Activated CD4-positive, alpha-beta memory T cell treated with anti-CD3 and anti-CD28 coated beads for 36 hours (primary cell): ENCODE measurements at regions not wholly inside any gene's neighbourhood (a gene's known extent, or its start where the extent isn't known, plus 50 kb on each side); places are given as distances from the start of the nearest gene placed in this dataset.
"Not testable (repeated sequence)": the region's sequence is repeated elsewhere in the genome, so short reads cannot be mapped to it uniquely, and the experiment has no call there.

Source experiments
- CTCF ChIA-PET: fragments of 350-600 bp; sonication (Branson Sonifier 250); formaldehyde crosslinking; loops from one replicate; lab custom pipeline; 2021; ENCODE audit warnings: antibody characterized with exemption, inconsistent platforms; lab: Charles Lee
- POLR2A ChIA-PET: fragments of 350-600 bp; sonication (Branson Sonifier 250); formaldehyde crosslinking; loops from one replicate; lab custom pipeline; 2021; ENCODE audit warnings: antibody characterized with exemption; lab: Charles Lee
- DNase-seq: peaks from one replicate; pipeline ENCODE4 v3.0.0-alpha.2; 2020
- H3K27ac Mint-ChIP-seq: one replicate; pipeline ENCODE4 v1.8.0; 2021; ENCODE audit warnings: mixed read lengths
- H3K27me3 Mint-ChIP-seq: one replicate; pipeline ENCODE4 v1.8.0; 2021; ENCODE audit warnings: mixed read lengths
- H3K36me3 Mint-ChIP-seq: one replicate; pipeline ENCODE4 v1.8.0; 2021; ENCODE audit warnings: mixed read lengths
- H3K4me1 Mint-ChIP-seq: one replicate; pipeline ENCODE4 v1.8.0; 2021; ENCODE audit warnings: low read depth, mixed read lengths
- H3K4me3 Mint-ChIP-seq: one replicate; pipeline ENCODE4 v1.8.0; 2021; ENCODE audit warnings: mild to moderate bottlenecking, mixed read lengths
- H3K9me3 Mint-ChIP-seq: one replicate; pipeline ENCODE4 v1.8.0; 2021; ENCODE audit warnings: mixed read lengths
- intact Hi-C: fragments of 100-400 bp; cut with micrococcal nuclease; formaldehyde crosslinking; loops from one replicate; pipeline ENCODE4 v1.15.1; 2023

GRCh38 chr1:228937851-228938536 lies 202.7 kb downstream of the RHOU start:
- Mint-ChIP-seq H3K27me3 (no peaks in the 10 kb centered on the region), H3K9me3 (no peaks in the 10 kb centered on the region), H3K4me3 (no peak overlapping the region), H3K4me1 (peaks cover 8% of the 10 kb centered on the region), H3K27ac (no peak overlapping the region), H3K36me3 (no peaks in the 10 kb centered on the region)
- ChIA-PET POLR2A (no interaction called here), CTCF (no interaction called here)
- DNase-seq: no peak
- intact Hi-C loops: no loop called here

- H3K9me3 Mint-ChIP-seq: no peaks in the 10 kb centered on the region
- no peak overlapping the region for H3K27ac Mint-ChIP-seq
- intact Hi-C loops: no loop called here
- DNase-seq: no peak
- ChIA-PET POLR2A (no interaction called here), CTCF (no interaction called here)
- H3K36me3 Mint-ChIP-seq: no peaks in the 10 kb centered on the region
- peaks cover 8% of the 10 kb centered on the region for H3K4me1 Mint-ChIP-seq
- H3K4me3 Mint-ChIP-seq: no peak overlapping the region
- no peaks in the 10 kb centered on the region for H3K27me3 Mint-ChIP-seq
These were observed 203.2 kb downstream of the RHOU start for GRCh38 chr1:228938537-228938901.

DNA sequence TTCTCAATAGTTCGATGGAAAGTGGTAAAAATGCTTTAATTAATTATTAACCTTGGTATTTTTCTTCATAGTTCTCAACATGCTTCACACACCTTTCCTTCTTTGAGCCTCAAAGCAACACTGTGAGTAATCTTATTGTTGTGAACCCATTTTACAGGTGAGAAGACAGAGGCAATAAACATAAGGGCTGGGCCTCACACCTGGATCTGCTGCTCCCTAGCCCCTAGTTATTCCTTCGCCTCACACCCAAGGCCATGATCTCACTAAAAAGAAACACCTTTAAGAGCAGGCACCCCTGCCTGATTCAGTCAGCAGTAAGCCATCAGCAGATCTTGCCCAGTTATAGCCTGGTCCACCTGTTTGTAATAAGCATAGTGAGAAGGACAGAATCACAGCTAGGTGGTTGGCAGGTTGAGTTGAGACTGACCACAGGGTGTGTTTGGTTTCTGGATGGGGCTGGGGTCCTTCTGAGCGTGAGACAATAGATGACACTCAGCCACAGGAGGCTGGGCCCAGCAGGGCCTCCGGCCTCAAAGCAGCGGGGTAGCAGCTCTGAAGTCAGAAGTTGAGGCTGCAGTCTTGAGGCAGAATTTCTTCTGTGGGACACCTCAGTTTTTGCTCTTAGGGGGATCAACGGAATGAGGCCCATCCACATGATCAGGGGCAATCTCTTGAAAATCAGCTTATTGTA lies 203.9 kb downstream of the RHOU start:
- Mint-ChIP-seq H3K4me3 (no peak overlapping the region), H3K27me3 (no peaks in the 10 kb centered on the region), H3K36me3 (no peaks in the 10 kb centered on the region), H3K27ac (no peak overlapping the region), H3K9me3 (no peaks in the 10 kb centered on the region), H3K4me1 (peaks cover 8% of the 10 kb centered on the region)
- ChIA-PET CTCF (no interaction called here), POLR2A (no interaction called here)
- DNase-seq: no peak
- intact Hi-C loops: no loop called here

DNA sequence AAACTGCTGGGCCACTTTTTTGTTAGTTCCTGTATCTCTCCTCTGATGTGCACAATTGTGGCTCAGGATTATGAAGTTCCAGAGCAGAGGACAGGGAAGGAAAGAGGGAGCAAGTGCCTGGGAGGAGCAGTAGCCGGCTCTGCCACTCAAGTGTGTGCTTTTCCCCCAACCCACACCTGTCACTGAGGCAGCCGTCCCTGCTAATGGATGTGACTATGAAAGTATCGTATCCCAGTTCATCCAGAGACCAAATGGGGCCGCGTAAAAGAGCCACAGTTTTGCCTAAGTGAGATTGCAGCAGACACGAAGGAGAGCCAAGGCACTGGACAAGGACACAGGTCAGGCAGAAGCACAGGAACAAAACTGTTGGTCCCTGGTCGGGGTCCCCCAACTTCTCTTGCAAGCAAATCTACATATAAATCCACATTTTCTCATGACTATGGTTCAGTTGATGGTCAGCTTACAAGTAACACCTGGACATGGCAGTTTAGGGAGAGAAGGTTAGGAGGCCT lies 204.7 kb downstream of the RHOU start:
- Mint-ChIP-seq H3K27ac (no peak overlapping the region), H3K4me3 (no peak overlapping the region), H3K36me3 (no peaks in the 10 kb centered on the region), H3K4me1 (peaks cover 8% of the 10 kb centered on the region), H3K9me3 (no peaks in the 10 kb centered on the region), H3K27me3 (no peaks in the 10 kb centered on the region)
- DNase-seq: no peak
- CTCF ChIA-PET: no interaction called here
- intact Hi-C loops: no loop called here
- POLR2A ChIA-PET: no interaction called here

DNA sequence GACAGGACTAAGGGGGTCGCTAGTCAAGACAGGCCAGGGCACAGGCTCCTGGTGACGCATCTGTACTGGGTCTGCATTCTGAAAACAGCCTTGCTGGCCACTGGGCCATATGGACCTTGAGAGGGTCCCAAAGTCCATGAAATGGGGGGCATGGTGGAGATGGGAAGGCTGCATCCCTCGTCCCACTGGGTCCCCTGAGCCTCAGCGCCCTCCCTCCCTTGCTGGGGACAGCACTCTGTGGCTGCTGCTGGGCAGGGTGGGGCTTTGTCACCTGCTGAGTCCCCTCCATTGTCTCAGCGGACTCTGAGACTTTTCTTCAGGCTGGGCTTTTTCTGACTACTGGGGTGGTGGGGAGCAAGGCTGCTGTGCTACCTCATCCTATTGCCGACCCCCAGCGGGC lies 205.2 kb downstream of the RHOU start:
- Mint-ChIP-seq H3K36me3 (no peaks in the 10 kb centered on the region), H3K4me1 (peaks cover 10% of the 10 kb centered on the region), H3K9me3 (no peaks in the 10 kb centered on the region), H3K27me3 (no peaks in the 10 kb centered on the region), H3K27ac (no peak overlapping the region), H3K4me3 (no peak overlapping the region)
- no peak for DNase-seq
- ChIA-PET POLR2A (no interaction called here), CTCF (no interaction called here)
- intact Hi-C loops: no loop called here

DNA sequence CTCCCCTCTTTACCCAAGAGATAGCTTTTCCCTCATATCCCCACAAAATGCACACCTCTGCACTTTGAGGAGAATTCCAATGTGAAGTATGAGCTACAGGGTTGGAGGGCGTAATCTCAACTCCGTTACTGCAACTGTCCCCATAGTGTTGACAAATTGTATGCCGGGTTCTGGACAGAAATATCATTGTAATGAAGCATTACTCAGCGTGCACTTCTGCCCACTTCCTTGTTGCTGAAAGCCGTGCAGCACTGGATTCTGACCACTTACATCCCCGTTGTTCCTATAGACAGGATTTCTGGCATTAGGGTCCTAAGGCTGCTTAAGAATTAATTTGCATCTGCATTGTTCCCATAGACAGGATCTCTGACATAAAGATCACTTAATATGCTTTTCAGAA lies 205.6 kb downstream of the RHOU start:
- Mint-ChIP-seq H3K36me3 (no peaks in the 10 kb centered on the region), H3K27ac (no peak overlapping the region), H3K9me3 (no peaks in the 10 kb centered on the region)

DNA sequence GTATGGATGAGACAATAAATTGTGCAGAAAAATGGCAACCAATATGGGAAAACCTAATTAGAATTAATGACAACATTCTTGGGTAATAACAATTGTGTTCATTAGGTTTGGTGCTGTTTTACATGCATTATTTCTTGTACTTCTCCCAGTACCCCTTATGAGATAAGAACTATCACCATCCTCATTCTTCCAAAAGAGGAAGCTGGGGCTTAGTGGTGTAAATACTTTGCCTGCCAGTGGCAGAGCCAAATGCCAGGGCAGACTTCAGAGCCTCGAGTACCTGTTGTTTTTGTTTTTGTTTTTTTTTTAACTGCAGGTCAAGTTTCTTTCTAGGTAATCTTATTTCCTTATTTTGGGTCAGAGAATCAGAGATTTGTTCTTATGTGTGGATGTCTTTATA lies 206.4 kb downstream of the RHOU start:
- Mint-ChIP-seq H3K27me3 (no peaks in the 10 kb centered on the region), H3K4me3 (no peak overlapping the region), H3K9me3 (no peaks in the 10 kb centered on the region), H3K36me3 (no peaks in the 10 kb centered on the region), H3K4me1 (peaks cover 7% of the 10 kb centered on the region), H3K27ac (no peak overlapping the region)
- ChIA-PET CTCF (no interaction called here), POLR2A (no interaction called here)
- intact Hi-C loops: no loop called here
- no peak for DNase-seq

More for the DNA sequence above, 205.6 kb downstream of the RHOU start:
- no peak for DNase-seq
- H3K4me1 Mint-ChIP-seq: peaks cover 9% of the 10 kb centered on the region
- intact Hi-C loops: no loop called here
- ChIA-PET POLR2A (no interaction called here), CTCF (no interaction called here)
- H3K4me3 Mint-ChIP-seq: no peak overlapping the region
- H3K27me3 Mint-ChIP-seq: no peaks in the 10 kb centered on the region

DNA sequence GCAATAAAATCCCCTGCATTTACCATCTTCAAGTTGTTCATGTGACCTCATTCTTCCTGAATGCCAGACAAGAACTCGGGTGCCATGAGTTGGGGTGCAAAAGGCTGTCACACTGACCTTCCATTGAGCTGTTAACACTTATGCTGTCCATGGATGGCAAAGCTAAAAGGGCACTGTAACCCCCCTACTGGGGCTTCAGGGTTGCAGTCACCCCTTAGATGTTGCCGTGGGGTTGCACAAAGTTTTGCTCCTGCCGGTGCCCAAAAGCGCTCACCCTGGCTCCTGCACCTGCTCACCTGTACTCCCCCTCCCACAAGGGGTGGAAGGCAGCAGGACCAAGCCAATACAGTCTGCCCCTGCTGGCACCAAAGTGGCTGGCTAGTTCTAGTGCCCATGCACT lies 208.2 kb downstream of the RHOU start:
- ChIA-PET POLR2A (no interaction called here), CTCF (no interaction called here)
- Mint-ChIP-seq H3K4me3 (no peak overlapping the region), H3K36me3 (no peaks in the 10 kb centered on the region), H3K27me3 (no peaks in the 10 kb centered on the region), H3K4me1 (peaks cover 4% of the 10 kb centered on the region), H3K9me3 (no peaks in the 10 kb centered on the region), H3K27ac (no peak overlapping the region)
- DNase-seq: no peak
- intact Hi-C loops: no loop called here

DNA sequence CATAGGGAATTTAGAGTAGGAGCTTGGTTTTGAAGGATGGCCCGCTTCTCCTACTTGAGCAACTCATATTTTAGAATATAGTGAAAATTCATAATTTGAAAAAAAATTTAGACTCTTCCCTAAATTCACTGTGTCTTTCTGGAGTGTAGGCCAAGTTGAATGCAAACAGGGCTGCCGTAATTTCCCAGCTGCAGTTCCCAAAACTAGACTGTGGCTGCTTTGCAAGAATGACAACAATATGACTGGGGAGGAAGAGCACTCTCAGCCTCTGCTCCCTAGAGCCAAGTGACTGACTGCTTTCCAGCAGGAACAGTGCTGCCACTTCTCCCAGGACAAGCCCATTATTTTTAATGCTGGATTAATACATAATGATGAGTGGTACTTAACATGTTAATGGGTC lies 209.0 kb downstream of the RHOU start:
- DNase-seq: no peak
- CTCF ChIA-PET: no interaction called here
- no peak overlapping the region for H3K4me3 Mint-ChIP-seq
- H3K27ac Mint-ChIP-seq: no peak overlapping the region
- no peaks in the 10 kb centered on the region for H3K36me3 Mint-ChIP-seq
- no peaks in the 10 kb centered on the region for H3K9me3 Mint-ChIP-seq
- peaks cover 2% of the 10 kb centered on the region for H3K4me1 Mint-ChIP-seq
- POLR2A ChIA-PET: no interaction called here
- H3K27me3 Mint-ChIP-seq: no peaks in the 10 kb centered on the region
- intact Hi-C loops: no loop called here

DNA sequence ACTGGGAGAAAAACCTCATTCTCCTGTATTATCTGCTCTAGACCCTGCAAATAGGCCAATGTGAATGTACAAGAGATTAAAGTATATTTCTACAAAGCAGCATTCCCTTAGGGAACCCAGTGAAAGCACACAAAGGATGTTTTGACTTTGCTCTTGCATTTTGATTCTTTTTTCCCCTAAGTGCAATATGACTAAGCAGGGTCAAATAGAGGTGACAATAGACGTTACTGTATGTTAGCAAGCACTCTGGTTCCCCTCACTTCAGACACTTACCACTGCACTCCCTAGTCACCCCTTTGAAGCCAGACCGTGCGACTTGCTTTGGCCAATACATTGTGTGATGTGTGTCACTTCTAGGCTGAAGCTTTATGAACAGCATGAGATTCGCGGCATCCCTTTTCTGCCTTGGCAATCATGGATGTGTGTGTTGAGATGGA lies 209.7 kb downstream of the RHOU start:
- Mint-ChIP-seq H3K36me3 (no peaks in the 10 kb centered on the region), H3K27ac (no peak overlapping the region), H3K27me3 (no peaks in the 10 kb centered on the region), H3K9me3 (no peaks in the 10 kb centered on the region), H3K4me1 (peaks cover 2% of the 10 kb centered on the region), H3K4me3 (no peak overlapping the region)
- intact Hi-C loops: no loop called here
- ChIA-PET CTCF (no interaction called here), POLR2A (no interaction called here)
- peak; percentile 19 for DNase-seq

DNA sequence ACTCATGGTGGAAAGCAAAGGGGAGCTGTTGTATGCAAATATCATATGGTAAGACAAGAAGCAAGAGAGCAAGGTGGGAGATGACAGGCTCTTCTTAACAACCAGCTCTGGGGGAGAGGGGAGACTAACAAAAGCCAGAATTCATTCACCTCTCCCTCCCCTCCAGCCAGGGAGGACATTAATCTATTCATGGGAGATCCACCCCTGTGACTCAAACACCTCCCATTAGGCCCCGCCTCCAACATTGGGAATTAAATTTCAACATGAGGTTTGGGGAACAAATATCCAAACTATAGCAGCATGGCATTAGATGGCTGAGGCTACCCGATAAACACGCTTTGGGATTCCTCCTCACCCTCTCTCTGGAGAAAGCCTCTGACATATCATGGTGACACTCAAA lies 210.6 kb downstream of the RHOU start:
- no peak for DNase-seq
- POLR2A ChIA-PET: no interaction called here
- no peak overlapping the region for H3K4me3 Mint-ChIP-seq
- H3K4me1 Mint-ChIP-seq: peaks cover 2% of the 10 kb centered on the region
- H3K36me3 Mint-ChIP-seq: no peaks in the 10 kb centered on the region
- H3K27me3 Mint-ChIP-seq: no peaks in the 10 kb centered on the region
- CTCF ChIA-PET: interaction anchor here (0.5 kb wide), 1 partner anchor 1221 kb away, joined by 3 read pairs; no protein-coding TSS in a partner anchor
- intact Hi-C loops: no loop called here
- H3K27ac Mint-ChIP-seq: no peak overlapping the region
- no peaks in the 10 kb centered on the region for H3K9me3 Mint-ChIP-seq

GRCh38 chr1:228949617-228950016 lies 214.3 kb downstream of the RHOU start:
- H3K4me1 Mint-ChIP-seq, intact Hi-C loops, POLR2A ChIA-PET, H3K27ac Mint-ChIP-seq, H3K4me3 Mint-ChIP-seq, DNase-seq, H3K9me3 Mint-ChIP-seq, CTCF ChIA-PET, H3K36me3 Mint-ChIP-seq, H3K27me3 Mint-ChIP-seq: not testable (repeated sequence)

DNA sequence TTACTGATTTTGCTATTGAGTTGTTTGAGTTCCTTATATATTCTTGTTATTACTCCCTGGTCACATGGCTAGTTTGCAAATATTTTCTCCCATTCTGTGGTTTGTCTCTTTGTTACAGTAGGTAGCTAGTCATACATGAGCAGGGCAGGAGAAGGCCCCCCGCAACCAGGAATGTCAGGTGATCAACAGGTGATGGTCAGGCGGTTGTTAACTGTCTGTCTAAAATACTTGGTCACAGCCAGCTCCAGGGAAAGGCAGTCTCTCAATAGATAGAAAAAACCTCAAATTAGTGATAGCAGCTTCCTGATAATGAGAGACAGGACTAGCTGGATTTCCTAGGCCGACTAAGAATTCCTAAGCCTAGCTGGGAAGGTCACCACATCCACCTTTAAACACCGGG lies 217.9 kb downstream of the RHOU start:
- POLR2A ChIA-PET: no interaction called here
- intact Hi-C loops: no loop called here
- Mint-ChIP-seq H3K36me3 (no peaks in the 10 kb centered on the region), H3K27me3 (no peaks in the 10 kb centered on the region), H3K4me1 (peaks cover 4% of the 10 kb centered on the region), H3K27ac (no peak overlapping the region), H3K9me3 (no peaks in the 10 kb centered on the region), H3K4me3 (no peak overlapping the region)
- DNase-seq: no peak
- CTCF ChIA-PET: interaction anchor here (0.8 kb wide), 1 partner anchor 274 kb away, joined by 3 read pairs; no protein-coding TSS in a partner anchor
